ENCODE measurements at regions not wholly inside any gene's neighbourhood (a gene's known extent, or its start where the extent isn't known, plus 50 kb on each side); places are given as distances from the start of the nearest gene placed in this dataset.
A peak's percentile ranks its signal among the peaks of the same experiment; 100 is the strongest.

GRCh38 chr7:84647797-84648757, 453.5 kb upstream of the SEMA3A start:
- peak overlapping the region; percentile 41 for H3K27ac Mint-ChIP-seq
- no peak for DNase-seq (ENCODE audit: low spot score in 2 of 2, unreplicated experiment in 2 of 2)
- H3K4me3 Mint-ChIP-seq: no peak overlapping the region
- H3K4me1 Mint-ChIP-seq: peaks cover 12% of the 10 kb centered on the region
- H3K9me3 Mint-ChIP-seq: no peaks in the 10 kb centered on the region
- no peaks in the 10 kb centered on the region for H3K36me3 Mint-ChIP-seq
- TF ChIP-seq CTCF (IDR thresholded peaks at IDR 0.05; ENCODE audit: unreplicated experiment): no peak
- no peaks in the 10 kb centered on the region for H3K27me3 Mint-ChIP-seq (ENCODE audit: low read depth)

- no peaks in the 10 kb centered on the region for H3K27me3 Mint-ChIP-seq (ENCODE audit: low read depth)
- TF ChIP-seq CTCF (IDR thresholded peaks at IDR 0.05; ENCODE audit: unreplicated experiment): no peak
- H3K36me3 Mint-ChIP-seq: no peaks in the 10 kb centered on the region
- H3K4me3 Mint-ChIP-seq: no peak overlapping the region
- H3K9me3 Mint-ChIP-seq: no peaks in the 10 kb centered on the region
- peaks cover 28% of the 10 kb centered on the region for H3K4me1 Mint-ChIP-seq
- DNase-seq (ENCODE audit: low spot score in 2 of 2, unreplicated experiment in 2 of 2): no peak
- H3K27ac Mint-ChIP-seq: no peak overlapping the region
These were observed 448.0 kb upstream of the SEMA3A start for GRCh38 chr7:84642611-84643010.

GRCh38 chr7:84640637-84641036, 446.0 kb upstream of the SEMA3A start:
- H3K27ac Mint-ChIP-seq: no peak overlapping the region
- H3K36me3 Mint-ChIP-seq: peaks cover 6% of the 10 kb centered on the region
- H3K4me3 Mint-ChIP-seq: no peak overlapping the region
- no peaks in the 10 kb centered on the region for H3K27me3 Mint-ChIP-seq (ENCODE audit: low read depth)
- no peak for TF ChIP-seq CTCF (IDR thresholded peaks at IDR 0.05; ENCODE audit: unreplicated experiment)
- peaks cover 29% of the 10 kb centered on the region for H3K4me1 Mint-ChIP-seq
- no peak for DNase-seq (ENCODE audit: low spot score in 2 of 2, unreplicated experiment in 2 of 2)
- H3K9me3 Mint-ChIP-seq: peaks cover 7% of the 10 kb centered on the region

GRCh38 chr7:84638339-84638697, 443.7 kb upstream of the SEMA3A start:
- Mint-ChIP-seq H3K4me1 (peaks cover 29% of the 10 kb centered on the region), H3K27ac (peak overlapping the region; percentile 81), H3K4me3 (no peak overlapping the region), H3K36me3 (peaks cover 13% of the 10 kb centered on the region), H3K27me3 (ENCODE audit: low read depth) (no peaks in the 10 kb centered on the region), H3K9me3 (peaks cover 21% of the 10 kb centered on the region)
- no peak for DNase-seq (ENCODE audit: low spot score in 2 of 2, unreplicated experiment in 2 of 2)
- no peak for TF ChIP-seq CTCF (IDR thresholded peaks at IDR 0.05; ENCODE audit: unreplicated experiment)

GRCh38 chr7:84637568-84638338, 443.2 kb upstream of the SEMA3A start:
- TF ChIP-seq CTCF (IDR thresholded peaks at IDR 0.05; ENCODE audit: unreplicated experiment): no peak
- H3K27ac Mint-ChIP-seq: peak overlapping the region; percentile 81
- peaks cover 29% of the 10 kb centered on the region for H3K4me1 Mint-ChIP-seq
- H3K9me3 Mint-ChIP-seq: peaks cover 27% of the 10 kb centered on the region
- H3K27me3 Mint-ChIP-seq (ENCODE audit: low read depth): no peaks in the 10 kb centered on the region
- peaks cover 19% of the 10 kb centered on the region for H3K36me3 Mint-ChIP-seq
- no peak for DNase-seq (ENCODE audit: low spot score in 2 of 2, unreplicated experiment in 2 of 2)
- no peak overlapping the region for H3K4me3 Mint-ChIP-seq

All from mesothelial cell of epicardium (in vitro differentiated cells).